ENCODE measurements at regions not wholly inside any gene's neighbourhood (a gene's known extent, or its start where the extent isn't known, plus 50 kb on each side); places are given as distances from the start of the nearest gene placed in this dataset.

- TF ChIP-seq EZH2 (IDR thresholded peaks at IDR 0.05; ENCODE audit: borderline replicate concordance, insufficient read depth, low read length, poor library complexity, severe bottlenecking) (no peak), CTCF (IDR thresholded peaks at IDR 0.05; ENCODE audit: poor library complexity, severe bottlenecking) (no peak), RAD21 (conservative IDR thresholded peaks at IDR 0.05) (no peak), POLR2AphosphoS5 (IDR thresholded peaks at IDR 0.05) (no peak), MXI1 (conservative IDR thresholded peaks at IDR 0.05; ENCODE audit: poor library complexity, severe bottlenecking) (no peak), EP300 (conservative IDR thresholded peaks at IDR 0.05; ENCODE audit: poor library complexity, severe bottlenecking) (no peak), TAF1 (IDR thresholded peaks at IDR 0.05; ENCODE audit: low read depth) (no peak), SMC3 (conservative IDR thresholded peaks at IDR 0.05; ENCODE audit: poor library complexity) (no peak)
Measured at GRCh38 chr4:9608300-9608699, 164.1 kb downstream of the DEFB131A start.
